GM19397 (cell line): ENCODE measurements at regions not wholly inside any gene's neighbourhood (a gene's known extent, or its start where the extent isn't known, plus 50 kb on each side); places are given as distances from the start of the nearest gene placed in this dataset.

ENCODE experiments used
- ATAC-seq: cut with Tn5 transposase; IDR thresholded peaks from one replicate; pipeline ENCODE4 v1.9.1; 2021; ENCODE audit warnings: mild to moderate bottlenecking, moderate library complexity; ENCODE audit not compliant: unreplicated experiment

- no peak for ATAC-seq
These were observed 887.1 kb upstream of the FRG1 start for GRCh38 chr4:189053621-189054020.

- ATAC-seq = no peak
These were observed 880.6 kb upstream of the FRG1 start for GRCh38 chr4:189060104-189060503.

- ATAC-seq = no peak
These were observed 878.4 kb upstream of the FRG1 start for GRCh38 chr4:189062047-189062820.

GRCh38 chr4:189069772-189070171, 870.9 kb upstream of the FRG1 start:
- no peak for ATAC-seq

- no peak for ATAC-seq
These were observed 869.4 kb upstream of the FRG1 start for GRCh38 chr4:189071241-189071640.

GRCh38 chr4:189073739-189074138, 866.9 kb upstream of the FRG1 start:
- ATAC-seq = no peak

GRCh38 chr4:189081826-189082225, 858.8 kb upstream of the FRG1 start:
- ATAC-seq = no peak

- ATAC-seq = no peak
These were observed 856.9 kb upstream of the FRG1 start for GRCh38 chr4:189083769-189084168.

GRCh38 chr4:189084671-189085070, 856.0 kb upstream of the FRG1 start:
- no peak for ATAC-seq

- ATAC-seq = no peak
These were observed 852.7 kb upstream of the FRG1 start for GRCh38 chr4:189087971-189088370.

- ATAC-seq = no peak
These were observed 851.9 kb upstream of the FRG1 start for GRCh38 chr4:189088780-189089179.

- ATAC-seq = no peak
These were observed 850.4 kb upstream of the FRG1 start for GRCh38 chr4:189090174-189090814.

- ATAC-seq = no peak
These were observed 848.1 kb upstream of the FRG1 start for GRCh38 chr4:189092581-189092980.

GRCh38 chr4:189096108-189096507, 844.6 kb upstream of the FRG1 start:
- no peak for ATAC-seq

- no peak for ATAC-seq
These were observed 844.0 kb upstream of the FRG1 start for GRCh38 chr4:189096717-189097116.

GRCh38 chr4:189098932-189099696, 841.6 kb upstream of the FRG1 start:
- no peak for ATAC-seq

GRCh38 chr4:189113389-189113888, 827.2 kb upstream of the FRG1 start:
- ATAC-seq = no peak

- ATAC-seq = no peak
These were observed 823.2 kb upstream of the FRG1 start for GRCh38 chr4:189117426-189117825.

- no peak for ATAC-seq
These were observed 819.3 kb upstream of the FRG1 start for GRCh38 chr4:189121336-189121735.

- no peak for ATAC-seq
These were observed 816.4 kb upstream of the FRG1 start for GRCh38 chr4:189124149-189124758.

- ATAC-seq = no peak
These were observed 815.9 kb upstream of the FRG1 start for GRCh38 chr4:189124791-189125190.
